Thyroid gland (tissue), 4 donors: ENCODE measurements at regions not wholly inside any gene's neighbourhood (a gene's known extent, or its start where the extent isn't known, plus 50 kb on each side); places are given as distances from the start of the nearest gene placed in this dataset.

Source experiments
- DNase-seq, 2 donors: peaks; one replicate each; pipeline ENCODE4 v3.0.0-alpha.2; 2019
- H3K27ac ChIP-seq, 3 donors: fragments of 200-600 bp; sonication (generic); 1 replicate in 2 of 3; 2 replicates in 1 of 3; pipeline ENCODE4 v1.5.1; 2016 to 2019; ENCODE audit warnings: mild to moderate bottlenecking in 1 of 3, moderate library complexity in 1 of 3
- H3K27me3 ChIP-seq: fragments of 200-600 bp; sonication (generic); one replicate; pipeline ENCODE4 v1.5.1; 2019
- H3K36me3 ChIP-seq, 2 donors: fragments of 200-600 bp; sonication (generic); one replicate each; pipeline ENCODE4 v1.5.1; 2016 to 2019
- H3K4me1 ChIP-seq, 2 donors: fragments of 200-600 bp; sonication (generic); one replicate each; pipeline ENCODE4 v1.5.1; 2017 to 2019
- H3K4me3 ChIP-seq, 3 donors: fragments of 200-600 bp; sonication (generic); replicated peaks in 1 of 3; 1 replicate in 2 of 3; 2 replicates in 1 of 3; pipeline ENCODE4 v1.5.1; 2016; ENCODE audit warnings: mild to moderate bottlenecking in 1 of 3
- H3K9me3 ChIP-seq: fragments of 200-600 bp; sonication (generic); one replicate; pipeline ENCODE4 v1.5.1; 2017
- POLR2A ChIP-seq, 2 donors: fragments of 450-650 bp; IDR thresholded peaks; one replicate each; pipeline ENCODE4 v1.6.1; 2017; ENCODE audit warnings: antibody characterized with exemption in 2 of 2, mild to moderate bottlenecking in 2 of 2, moderate library complexity in 1 of 2
- WGBS, 2 donors: methylation state at CpG; one replicate each; pipeline ENCODE4 v1.1.5; 2017; 5-methylcytosine and 5-hydroxymethylcytosine counted together
- intact Hi-C: fragments of 100-400 bp; cut with DNase I; formaldehyde crosslinking; loops from one replicate; pipeline ENCODE4 v1.15.1; 2023
- TF ChIP-seq, protein P1 (sequence below), 6 experiments: fragments of 200-600 bp in 3 of 6; fragments of 450-650 bp in 3 of 6; sonication (generic) in 3 of 6; IDR thresholded peaks; one replicate each; pipeline ENCODE4 v1.5.1; 2016 to 2019; ENCODE audit warnings: antibody characterized with exemption in 6 of 6, mild to moderate bottlenecking in 2 of 6, inconsistent platforms in 1 of 6, moderate library complexity in 1 of 6

GRCh38 chr3:181317508-181317907 is 328.0 kb upstream of the DNAJC19 start:
- H3K4me1 ChIP-seq, result no peaks in the 10 kb centered on the region
- H3K27me3 ChIP-seq, result no peaks in the 10 kb centered on the region
- DNase-seq, result no peak
- intact Hi-C loops, result no loop called here
- no peaks in the 10 kb centered on the region for H3K9me3 ChIP-seq
- no peaks in the 10 kb centered on the region for H3K36me3 ChIP-seq
- WGBS, 2 donors, result 26 to 39% methylated on average over 3 of the region's 3 CpGs
- no peak for TF ChIP-seq POLR2A (IDR thresholded peaks at IDR 0.05)
- TF ChIP-seq, protein P1, sequence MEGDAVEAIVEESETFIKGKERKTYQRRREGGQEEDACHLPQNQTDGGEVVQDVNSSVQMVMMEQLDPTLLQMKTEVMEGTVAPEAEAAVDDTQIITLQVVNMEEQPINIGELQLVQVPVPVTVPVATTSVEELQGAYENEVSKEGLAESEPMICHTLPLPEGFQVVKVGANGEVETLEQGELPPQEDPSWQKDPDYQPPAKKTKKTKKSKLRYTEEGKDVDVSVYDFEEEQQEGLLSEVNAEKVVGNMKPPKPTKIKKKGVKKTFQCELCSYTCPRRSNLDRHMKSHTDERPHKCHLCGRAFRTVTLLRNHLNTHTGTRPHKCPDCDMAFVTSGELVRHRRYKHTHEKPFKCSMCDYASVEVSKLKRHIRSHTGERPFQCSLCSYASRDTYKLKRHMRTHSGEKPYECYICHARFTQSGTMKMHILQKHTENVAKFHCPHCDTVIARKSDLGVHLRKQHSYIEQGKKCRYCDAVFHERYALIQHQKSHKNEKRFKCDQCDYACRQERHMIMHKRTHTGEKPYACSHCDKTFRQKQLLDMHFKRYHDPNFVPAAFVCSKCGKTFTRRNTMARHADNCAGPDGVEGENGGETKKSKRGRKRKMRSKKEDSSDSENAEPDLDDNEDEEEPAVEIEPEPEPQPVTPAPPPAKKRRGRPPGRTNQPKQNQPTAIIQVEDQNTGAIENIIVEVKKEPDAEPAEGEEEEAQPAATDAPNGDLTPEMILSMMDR (IDR thresholded peaks at IDR 0.05), result no peak
- no peak overlapping the region for H3K4me3 ChIP-seq
- H3K27ac ChIP-seq, result no peak overlapping the region

GRCh38 chr3:181316482-181316881 is 326.9 kb upstream of the DNAJC19 start:
- no peak overlapping the region for H3K4me3 ChIP-seq

DNA sequence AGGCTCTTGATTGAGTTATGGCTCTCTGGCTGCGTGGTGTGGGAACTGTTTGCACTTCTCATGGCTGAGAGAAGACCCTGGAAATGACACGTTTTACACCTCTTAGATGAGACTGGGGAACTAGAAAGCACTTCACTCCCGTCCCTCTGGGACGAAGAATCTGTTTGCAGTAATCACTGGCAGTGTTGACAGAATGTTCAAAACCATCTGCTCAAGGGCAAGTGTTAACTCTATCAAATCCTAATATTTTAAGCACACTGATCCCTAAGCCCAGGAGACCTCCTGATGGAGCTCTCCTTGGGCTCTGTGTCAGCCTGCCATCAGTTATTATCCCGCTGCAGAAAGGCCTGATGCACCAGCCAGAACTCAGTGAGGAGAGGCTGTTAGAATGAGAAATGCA is 323.8 kb upstream of the DNAJC19 start:
- Histone ChIP-seq H3K9me3 (no peaks in the 10 kb centered on the region), H3K36me3 (no peaks in the 10 kb centered on the region), H3K27me3 (no peaks in the 10 kb centered on the region), H3K4me3 (no peak overlapping the region), H3K4me1 (no peaks in the 10 kb centered on the region), H3K27ac (no peak overlapping the region)
- intact Hi-C loops, result no loop called here
- TF ChIP-seq, protein P1 (IDR thresholded peaks at IDR 0.05), result no peak
- no peak for TF ChIP-seq POLR2A (IDR thresholded peaks at IDR 0.05)
- DNase-seq, result no peak
- WGBS, 2 donors, result 26 to 34% methylated on average over 5 of the region's 5 CpGs

More at GRCh38 chr3:181316482-181316881, 326.9 kb upstream of the DNAJC19 start:
- no peaks in the 10 kb centered on the region for H3K9me3 ChIP-seq
- H3K4me1 ChIP-seq, result no peaks in the 10 kb centered on the region
- intact Hi-C loops, result no loop called here
- no peak for DNase-seq
- 10 to 17% methylated on average over 1 of the region's 1 CpG for WGBS, 2 donors
- H3K36me3 ChIP-seq, result no peaks in the 10 kb centered on the region
- no peak for TF ChIP-seq POLR2A (IDR thresholded peaks at IDR 0.05)
- TF ChIP-seq, protein P1 (IDR thresholded peaks at IDR 0.05), result no peak
- no peaks in the 10 kb centered on the region for H3K27me3 ChIP-seq
- H3K27ac ChIP-seq, result no peak overlapping the region

- no peak for TF ChIP-seq POLR2A (IDR thresholded peaks at IDR 0.05)
- TF ChIP-seq, protein P1 (IDR thresholded peaks at IDR 0.05), result no peak
- Histone ChIP-seq H3K4me1 (no peaks in the 10 kb centered on the region), H3K27me3 (no peaks in the 10 kb centered on the region), H3K36me3 (no peaks in the 10 kb centered on the region), H3K27ac (no peak overlapping the region), H3K4me3 (no peak overlapping the region), H3K9me3 (no peaks in the 10 kb centered on the region)
- 51 to 53% methylated on average over 6 of the region's 6 CpGs for WGBS, 2 donors
- intact Hi-C loops, result no loop called here
- no peak for DNase-seq
Measured at GRCh38 chr3:181311186-181311585, 321.6 kb upstream of the DNAJC19 start.

DNA sequence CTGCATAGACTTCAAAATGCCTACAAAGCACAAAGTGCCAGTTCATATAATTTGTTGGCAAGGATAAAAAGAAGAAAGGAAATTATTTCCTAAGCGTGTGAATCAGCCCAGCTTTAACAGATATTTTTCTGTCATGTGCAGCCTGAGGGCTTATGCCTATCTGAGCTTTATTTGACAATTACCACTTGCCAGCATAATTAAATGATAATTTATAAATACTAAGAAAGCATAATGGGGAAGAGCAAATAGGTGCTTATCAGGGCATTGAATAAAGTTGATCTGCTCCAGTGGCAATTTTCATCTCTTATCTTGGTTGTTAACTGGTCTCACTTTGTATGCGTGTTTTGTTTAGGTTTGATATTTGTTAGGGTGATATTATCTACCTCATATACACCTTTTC is 313.4 kb upstream of the DNAJC19 start:
- no peak overlapping the region for H3K4me3 ChIP-seq
- 87 to 94% methylated on average over 2 of the region's 2 CpGs for WGBS, 2 donors
- no peak overlapping the region for H3K27ac ChIP-seq
- no peaks in the 10 kb centered on the region for H3K36me3 ChIP-seq
- TF ChIP-seq POLR2A (IDR thresholded peaks at IDR 0.05), result no peak
- TF ChIP-seq, protein P1 (IDR thresholded peaks at IDR 0.05), result no peak
- DNase-seq, result no peak
- H3K27me3 ChIP-seq, result no peaks in the 10 kb centered on the region
- H3K4me1 ChIP-seq, result no peaks in the 10 kb centered on the region
- intact Hi-C loops, result no loop called here
- H3K9me3 ChIP-seq, result no peaks in the 10 kb centered on the region
